HCT116 (cell line): ENCODE measurements at regions not wholly inside any gene's neighbourhood (a gene's known extent, or its start where the extent isn't known, plus 50 kb on each side); places are given as distances from the start of the nearest gene placed in this dataset.

Experiments
- ATAC-seq: fragments of 200-7000 bp; cut with Tn5 transposase; 2 replicates; pipeline ENCODE4 v1.9.1; 2020; ENCODE audit warnings: mild to moderate bottlenecking, moderate library complexity
- BruUV-seq: library from RNA; stranded (reverse); fragments of 400-500 nt; replicated peaks from 2 replicates; lab custom pipeline; 2021; lab: Mats Ljungman, UMichigan
- CTCF ChIA-PET: fragments of 300-600 bp; sonication (Branson Sonifier 250); formaldehyde crosslinking; loops from one replicate; lab custom pipeline; 2021; ENCODE audit warnings: antibody characterized with exemption; lab: Charles Lee
- POLR2A ChIA-PET: fragments of 300-600, 350-600 bp; sonication (Branson Sonifier 250); formaldehyde crosslinking; loops from one replicate; lab custom pipeline; 2021; ENCODE audit warnings: antibody characterized with exemption; lab: Charles Lee
- RAD21 ChIA-PET, 2 experiments: fragments of 300-600 bp; sonication (Branson Sonifier 250); formaldehyde crosslinking; loops; one replicate each; lab custom pipeline; 2023; ENCODE audit warnings: low total read pairs in 2 of 2; ENCODE audit not compliant: uncharacterized antibody in 2 of 2, unreplicated experiment in 2 of 2, low non-redundant PET in 1 of 2; lab: Charles Lee
- DNase-seq: peaks from one replicate; pipeline ENCODE4 v3.0.0-alpha.2; 2010; ENCODE audit warnings: low read depth, low spot score
- H2AFZ ChIP-seq: fragments of 200-600 bp; shearing (Covaris generic), sonication (generic); 2 replicates; pipeline ENCODE4 v1.6.1; 2017; ENCODE audit warnings: low read depth, mixed run types, mixed read lengths, antibody characterized with exemption, low read length; ENCODE audit not compliant: poor library complexity, severe bottlenecking
- H3K27ac ChIP-seq: 2 replicates; pipeline ENCODE4 v1.5.1; 2012; ENCODE audit warnings: low read depth, low read length
- H3K27me3 ChIP-seq: fragments of 200-600 bp; sonication (generic); 2 replicates; pipeline ENCODE4 v1.6.1; 2016; ENCODE audit warnings: mixed run types, low read length, mixed read lengths; ENCODE audit not compliant: insufficient read depth
- H3K36me3 ChIP-seq, 2 experiments: fragments of 200-500 bp in 1 of 2; fragments of 200-600 bp in 1 of 2; sonication (Bioruptor generic) in 1 of 2; sonication (generic) in 1 of 2; 2 replicates each; pipeline versions ENCODE4 v1.5.1 to v1.6.1; 2014 to 2016; ENCODE audit warnings: low read length in 2 of 2, inconsistent platforms in 1 of 2, mixed read lengths in 1 of 2, mixed run types in 1 of 2; ENCODE audit not compliant: insufficient read depth in 2 of 2, control insufficient read depth in 1 of 2
- H3K4me1 ChIP-seq, 2 experiments: fragments of 200-600 bp in 1 of 2; sonication (generic) in 1 of 2; 2 replicates each; pipeline versions ENCODE4 v1.5.1 to v1.6.1; 2012 to 2017; ENCODE audit warnings: low read length in 2 of 2, inconsistent platforms in 1 of 2, mild to moderate bottlenecking in 1 of 2, mixed read lengths in 1 of 2, mixed run types in 1 of 2, moderate library complexity in 1 of 2; ENCODE audit not compliant: insufficient read depth in 2 of 2, control insufficient read depth in 1 of 2
- H3K4me2 ChIP-seq: fragments of 200-600 bp; sonication (generic); 2 replicates; pipeline ENCODE4 v1.6.1; 2017; ENCODE audit warnings: mixed run types, low read length, mixed read lengths
- H3K4me3 ChIP-seq, 2 experiments: fragments of 200-600 bp in 1 of 2; sonication (generic) in 1 of 2; replicated peaks in 1 of 2; 2 replicates each; pipeline ENCODE4 v1.5.1; 2011 to 2016; ENCODE audit warnings: low read length in 2 of 2, control low read depth in 1 of 2, low read depth in 1 of 2, mild to moderate bottlenecking in 1 of 2, mixed read lengths in 1 of 2, mixed run types in 1 of 2
- H3K79me2 ChIP-seq: fragments of 200-600 bp; sonication (generic); 2 replicates; pipeline ENCODE4 v1.6.1; 2017; ENCODE audit warnings: mild to moderate bottlenecking, mixed run types, low read length, moderate library complexity, mixed read lengths; ENCODE audit not compliant: insufficient read depth
- H3K9ac ChIP-seq: fragments of 200-600 bp; sonication (generic); 2 replicates; pipeline ENCODE4 v1.6.1; 2016; ENCODE audit warnings: low read length, mixed read lengths
- H3K9me2 ChIP-seq: fragments of 200-600 bp; sonication (generic), shearing (Covaris generic); 2 replicates; pipeline ENCODE4 v1.6.1; 2017; ENCODE audit warnings: mixed run types, mild to moderate bottlenecking, moderate library complexity; ENCODE audit not compliant: insufficient read depth
- H3K9me3 ChIP-seq, 2 experiments: fragments of 200-500 bp in 1 of 2; fragments of 200-600 bp in 1 of 2; sonication (Bioruptor generic) in 1 of 2; sonication (generic) in 1 of 2; 2 replicates each; pipeline ENCODE4 v1.6.1; 2014 to 2017; ENCODE audit warnings: low read length in 2 of 2, mixed read lengths in 2 of 2, inconsistent platforms in 1 of 2, low read depth in 1 of 2, mild to moderate bottlenecking in 1 of 2, mixed run types in 1 of 2, moderate library complexity in 1 of 2; ENCODE audit not compliant: control insufficient read depth in 1 of 2, insufficient read depth in 1 of 2
- H4K20me1 ChIP-seq: fragments of 200-600 bp; sonication (generic), shearing (Covaris generic); 2 replicates; pipeline ENCODE4 v1.6.1; 2017; ENCODE audit warnings: mixed run types, mild to moderate bottlenecking, moderate library complexity; ENCODE audit not compliant: insufficient read depth
- ATF3 ChIP-seq: IDR thresholded peaks from 2 replicates; pipeline ENCODE4 v1.6.1; 2012
- CBX3 ChIP-seq: IDR thresholded peaks from 2 replicates; pipeline ENCODE4 v1.6.1; 2012; ENCODE audit warnings: low read depth
- CEBPB ChIP-seq: IDR thresholded peaks from 2 replicates; pipeline ENCODE4 v1.6.1; 2012; ENCODE audit warnings: low read depth
- EGR1 ChIP-seq: IDR thresholded peaks from 2 replicates; pipeline ENCODE4 v1.6.1; 2012; ENCODE audit warnings: low read depth
- ELF1 ChIP-seq: IDR thresholded peaks from 2 replicates; pipeline ENCODE4 v1.6.1; 2012; ENCODE audit warnings: low read depth, borderline replicate concordance
- EZH2phosphoT487 ChIP-seq: fragments of 200-600 bp; IDR thresholded peaks from 2 replicates; pipeline ENCODE4 v1.6.1; 2018; ENCODE audit warnings: antibody characterized with exemption, borderline replicate concordance
- JUND ChIP-seq: IDR thresholded peaks from 2 replicates; pipeline ENCODE4 v1.6.1; 2012
- POLR2AphosphoS5 ChIP-seq: IDR thresholded peaks from 2 replicates; pipeline ENCODE4 v1.6.1; 2011; ENCODE audit warnings: mild to moderate bottlenecking, low read depth, low read length, moderate library complexity
- SIN3A ChIP-seq: IDR thresholded peaks from 2 replicates; pipeline ENCODE4 v1.6.1; 2012; ENCODE audit warnings: low read depth
- SP1 ChIP-seq: IDR thresholded peaks from 2 replicates; pipeline ENCODE4 v1.6.1; 2012; ENCODE audit warnings: low read depth
- TCF7L2 ChIP-seq: IDR thresholded peaks from 2 replicates; pipeline ENCODE4 v1.7.0; 2011; ENCODE audit warnings: borderline replicate concordance, inconsistent platforms; ENCODE audit not compliant: insufficient read depth, insufficient read length; ENCODE audit errors: extremely low read depth
- YY1 ChIP-seq: IDR thresholded peaks from 2 replicates; pipeline ENCODE4 v1.6.1; 2011; ENCODE audit warnings: low read length, low read depth, moderate library complexity, mild to moderate bottlenecking; ENCODE audit not compliant: insufficient replicate concordance; ENCODE audit errors: extremely low read depth
- ZBTB33 ChIP-seq: IDR thresholded peaks from 2 replicates; pipeline ENCODE4 v1.6.1; 2011; ENCODE audit warnings: mild to moderate bottlenecking, low read length, moderate library complexity; ENCODE audit not compliant: insufficient replicate concordance; ENCODE audit errors: extremely low read depth
- ZFX ChIP-seq: fragments of 450-650 bp; IDR thresholded peaks from 2 replicates; pipeline ENCODE4 v1.6.1; 2017
- intact Hi-C: fragments of 100-400 bp; cut with micrococcal nuclease; formaldehyde crosslinking; loops from 2 replicates; pipeline ENCODE4 v1.10.0; 2022
- TF ChIP-seq, protein P1 (sequence below): IDR thresholded peaks from 2 replicates; pipeline ENCODE4 v1.6.1; 2012; ENCODE audit warnings: low read depth
- TF ChIP-seq, protein P2 (sequence below), 3 experiments: fragments of 200-600 bp in 1 of 3; sonication (generic) in 1 of 3; IDR thresholded peaks in 2 of 3; conservative IDR thresholded peaks in 1 of 3; 2 replicates each; pipeline ENCODE4 v1.5.1; 2012 to 2017; ENCODE audit warnings: low read depth in 2 of 3, low read length in 2 of 3, antibody characterized with exemption in 1 of 3, borderline replicate concordance in 1 of 3, control low read depth in 1 of 3, mild to moderate bottlenecking in 1 of 3, mixed read lengths in 1 of 3, mixed run types in 1 of 3, moderate library complexity in 1 of 3; ENCODE audit not compliant: insufficient read depth in 1 of 3
- TF ChIP-seq, protein P3 (sequence below): IDR thresholded peaks from 2 replicates; pipeline ENCODE4 v1.6.1; 2012

DNA sequence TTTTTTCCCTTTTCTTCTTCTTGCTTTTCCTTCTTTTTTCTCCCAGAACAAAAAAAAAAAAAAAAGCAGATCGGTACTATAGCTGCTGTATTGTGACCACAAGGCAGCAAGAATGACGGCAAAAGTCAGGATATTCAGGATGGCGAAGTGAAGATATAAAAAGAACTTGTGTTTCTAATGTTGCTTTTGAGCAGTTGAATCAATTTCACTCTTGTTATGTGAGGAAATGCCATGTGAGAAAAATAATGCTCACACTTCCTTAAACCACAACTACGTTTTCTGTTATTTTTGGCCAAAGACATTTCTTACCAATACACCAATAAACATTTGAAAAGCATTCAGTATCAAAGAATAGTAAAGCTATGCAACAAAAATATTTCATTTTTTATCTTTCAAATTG lies 510.5 kb downstream of the HACE1 start:
- no peaks in the 10 kb centered on the region for H3K9me2 ChIP-seq
- H3K79me2 ChIP-seq, result no peaks in the 10 kb centered on the region
- ATAC-seq (no peak), DNase-seq (no peak)
- H3K4me3 ChIP-seq, result no peak overlapping the region
- no peak overlapping the region for H3K4me2 ChIP-seq
- H3K27me3 ChIP-seq, result no peaks in the 10 kb centered on the region
- CTCF ChIA-PET, result no interaction called here
- no peak overlapping the region for H3K9ac ChIP-seq
- H3K4me1 ChIP-seq, result no peaks in the 10 kb centered on the region
- no peak overlapping the region for H3K27ac ChIP-seq
- H2AFZ ChIP-seq, result no peak overlapping the region
- no TSS peak for BruUV-seq
- POLR2A ChIA-PET, result no interaction called here
- intact Hi-C loops, result no loop called here
- RAD21 ChIA-PET, result no interaction called here
- H4K20me1 ChIP-seq, result no peaks in the 10 kb centered on the region
- TF ChIP-seq YY1, result no peak
- no peak for TF ChIP-seq POLR2AphosphoS5
- TF ChIP-seq ZFX, result no peak
- no peak for TF ChIP-seq EZH2phosphoT487
- TF ChIP-seq EGR1, result no peak
- no peak for TF ChIP-seq ELF1
- no peak for TF ChIP-seq JUND
- no peak for TF ChIP-seq CEBPB
- TF ChIP-seq ATF3, result no peak
- TF ChIP-seq TCF7L2, result no peak
- TF ChIP-seq, protein P1, sequence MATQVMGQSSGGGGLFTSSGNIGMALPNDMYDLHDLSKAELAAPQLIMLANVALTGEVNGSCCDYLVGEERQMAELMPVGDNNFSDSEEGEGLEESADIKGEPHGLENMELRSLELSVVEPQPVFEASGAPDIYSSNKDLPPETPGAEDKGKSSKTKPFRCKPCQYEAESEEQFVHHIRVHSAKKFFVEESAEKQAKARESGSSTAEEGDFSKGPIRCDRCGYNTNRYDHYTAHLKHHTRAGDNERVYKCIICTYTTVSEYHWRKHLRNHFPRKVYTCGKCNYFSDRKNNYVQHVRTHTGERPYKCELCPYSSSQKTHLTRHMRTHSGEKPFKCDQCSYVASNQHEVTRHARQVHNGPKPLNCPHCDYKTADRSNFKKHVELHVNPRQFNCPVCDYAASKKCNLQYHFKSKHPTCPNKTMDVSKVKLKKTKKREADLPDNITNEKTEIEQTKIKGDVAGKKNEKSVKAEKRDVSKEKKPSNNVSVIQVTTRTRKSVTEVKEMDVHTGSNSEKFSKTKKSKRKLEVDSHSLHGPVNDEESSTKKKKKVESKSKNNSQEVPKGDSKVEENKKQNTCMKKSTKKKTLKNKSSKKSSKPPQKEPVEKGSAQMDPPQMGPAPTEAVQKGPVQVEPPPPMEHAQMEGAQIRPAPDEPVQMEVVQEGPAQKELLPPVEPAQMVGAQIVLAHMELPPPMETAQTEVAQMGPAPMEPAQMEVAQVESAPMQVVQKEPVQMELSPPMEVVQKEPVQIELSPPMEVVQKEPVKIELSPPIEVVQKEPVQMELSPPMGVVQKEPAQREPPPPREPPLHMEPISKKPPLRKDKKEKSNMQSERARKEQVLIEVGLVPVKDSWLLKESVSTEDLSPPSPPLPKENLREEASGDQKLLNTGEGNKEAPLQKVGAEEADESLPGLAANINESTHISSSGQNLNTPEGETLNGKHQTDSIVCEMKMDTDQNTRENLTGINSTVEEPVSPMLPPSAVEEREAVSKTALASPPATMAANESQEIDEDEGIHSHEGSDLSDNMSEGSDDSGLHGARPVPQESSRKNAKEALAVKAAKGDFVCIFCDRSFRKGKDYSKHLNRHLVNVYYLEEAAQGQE, result no peak
- TF ChIP-seq SP1, result no peak
- TF ChIP-seq, protein P2, sequence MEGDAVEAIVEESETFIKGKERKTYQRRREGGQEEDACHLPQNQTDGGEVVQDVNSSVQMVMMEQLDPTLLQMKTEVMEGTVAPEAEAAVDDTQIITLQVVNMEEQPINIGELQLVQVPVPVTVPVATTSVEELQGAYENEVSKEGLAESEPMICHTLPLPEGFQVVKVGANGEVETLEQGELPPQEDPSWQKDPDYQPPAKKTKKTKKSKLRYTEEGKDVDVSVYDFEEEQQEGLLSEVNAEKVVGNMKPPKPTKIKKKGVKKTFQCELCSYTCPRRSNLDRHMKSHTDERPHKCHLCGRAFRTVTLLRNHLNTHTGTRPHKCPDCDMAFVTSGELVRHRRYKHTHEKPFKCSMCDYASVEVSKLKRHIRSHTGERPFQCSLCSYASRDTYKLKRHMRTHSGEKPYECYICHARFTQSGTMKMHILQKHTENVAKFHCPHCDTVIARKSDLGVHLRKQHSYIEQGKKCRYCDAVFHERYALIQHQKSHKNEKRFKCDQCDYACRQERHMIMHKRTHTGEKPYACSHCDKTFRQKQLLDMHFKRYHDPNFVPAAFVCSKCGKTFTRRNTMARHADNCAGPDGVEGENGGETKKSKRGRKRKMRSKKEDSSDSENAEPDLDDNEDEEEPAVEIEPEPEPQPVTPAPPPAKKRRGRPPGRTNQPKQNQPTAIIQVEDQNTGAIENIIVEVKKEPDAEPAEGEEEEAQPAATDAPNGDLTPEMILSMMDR (IDR thresholded peaks at IDR 0.05 in 2 of 3, conservative IDR thresholded peaks at IDR 0.05 in 1 of 3; ENCODE audit: borderline replicate concordance in 1 of 3, insufficient read depth in 1 of 3, low read depth in 2 of 3, low read length in 2 of 3), result no peak
- no peak for TF ChIP-seq SIN3A
- TF ChIP-seq ZBTB33, result no peak
- TF ChIP-seq, protein P3, sequence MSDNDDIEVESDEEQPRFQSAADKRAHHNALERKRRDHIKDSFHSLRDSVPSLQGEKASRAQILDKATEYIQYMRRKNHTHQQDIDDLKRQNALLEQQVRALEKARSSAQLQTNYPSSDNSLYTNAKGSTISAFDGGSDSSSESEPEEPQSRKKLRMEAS, result no peak
- TF ChIP-seq CBX3, result no peak
- H3K9me3 ChIP-seq, result peaks cover 0 to 5% of the 10 kb centered on the region in 2 experiments; a peak in 1 of 4 replicates
- no peaks in the 10 kb centered on the region for H3K36me3 ChIP-seq
